CD4-positive, alpha-beta memory T cell (primary cell): ENCODE measurements at regions not wholly inside any gene's neighbourhood (a gene's known extent, or its start where the extent isn't known, plus 50 kb on each side); places are given as distances from the start of the nearest gene placed in this dataset.

ENCODE experiments used
- CTCF ChIA-PET: fragments of 350-600 bp; sonication (Branson Sonifier 250); formaldehyde crosslinking; loops from one replicate; lab custom pipeline; 2021; ENCODE audit warnings: inconsistent platforms; ENCODE audit not compliant: partially characterized antibody; lab: Charles Lee
- POLR2A ChIA-PET: fragments of 350-600 bp; sonication (Branson Sonifier 250); formaldehyde crosslinking; loops from one replicate; lab custom pipeline; 2021; ENCODE audit not compliant: partially characterized antibody; lab: Charles Lee
- DNase-seq, 5 donors: peaks; one replicate each; pipeline versions ENCODE4 v3.0.0 to v3.0.0-alpha.2; 2020 to 2022; ENCODE audit warnings: mixed read lengths in 1 of 5
- H3K27ac ChIP-seq: one replicate; pipeline ENCODE4 v1.7.0; 2013; ENCODE audit warnings: low read depth, low read length
- H3K27me3 ChIP-seq: 2 replicates; pipeline ENCODE4 v1.7.0; 2013; ENCODE audit warnings: mild to moderate bottlenecking, low read length, moderate library complexity; ENCODE audit not compliant: insufficient read depth
- H3K36me3 ChIP-seq: 2 replicates; pipeline ENCODE4 v1.7.0; 2013; ENCODE audit warnings: mild to moderate bottlenecking, low read length, moderate library complexity; ENCODE audit not compliant: insufficient read depth
- H3K4me1 ChIP-seq: 2 replicates; pipeline ENCODE4 v1.7.0; 2013; ENCODE audit warnings: mild to moderate bottlenecking, low read length, moderate library complexity; ENCODE audit not compliant: insufficient read depth
- H3K4me3 ChIP-seq, 2 donors: one replicate each; pipeline ENCODE4 v1.7.0; 2013; ENCODE audit warnings: low read length in 2 of 2, mild to moderate bottlenecking in 1 of 2
- H3K9me3 ChIP-seq, 2 donors: one replicate each; pipeline ENCODE4 v1.7.0; 2013; ENCODE audit warnings: low read length in 2 of 2, control low read depth in 1 of 2; ENCODE audit not compliant: control insufficient read depth in 1 of 2
- H3K27ac Mint-ChIP-seq, 7 donors: one replicate each; pipeline ENCODE4 v1.8.0; 2020 to 2021; ENCODE audit warnings: mixed read lengths in 7 of 7, mild to moderate bottlenecking in 6 of 7, inconsistent platforms in 3 of 7, moderate library complexity in 3 of 7
- H3K27me3 Mint-ChIP-seq, 2 donors: one replicate each; pipeline ENCODE4 v1.8.0; 2020 to 2021; ENCODE audit warnings: mixed read lengths in 2 of 2
- H3K36me3 Mint-ChIP-seq, 2 donors: one replicate each; pipeline ENCODE4 v1.8.0; 2020 to 2021; ENCODE audit warnings: mixed read lengths in 2 of 2, inconsistent platforms in 1 of 2, mild to moderate bottlenecking in 1 of 2
- H3K4me1 Mint-ChIP-seq, 4 donors: one replicate each; pipeline ENCODE4 v1.8.0; 2020 to 2021; ENCODE audit warnings: mixed read lengths in 4 of 4, mild to moderate bottlenecking in 1 of 4
- H3K4me3 Mint-ChIP-seq, 8 donors: one replicate each; pipeline ENCODE4 v1.8.0; 2020 to 2021; ENCODE audit warnings: mixed read lengths in 8 of 8, mild to moderate bottlenecking in 7 of 8, moderate library complexity in 6 of 8, inconsistent platforms in 3 of 8
- H3K9me3 Mint-ChIP-seq, 8 donors: one replicate each; pipeline ENCODE4 v1.8.0; 2020 to 2021; ENCODE audit warnings: mixed read lengths in 8 of 8, mild to moderate bottlenecking in 5 of 8, inconsistent platforms in 3 of 8, moderate library complexity in 1 of 8
- intact Hi-C: fragments of 100-400 bp; cut with micrococcal nuclease; formaldehyde crosslinking; loops from one replicate; pipeline ENCODE4 v1.15.1; 2023

- Mint-ChIP-seq H3K27ac (no peak overlapping the region), H3K9me3 (no peaks in the 10 kb centered on the region)
- POLR2A ChIA-PET, result no interaction called here
These were observed 50.4 kb upstream of the LRRC8D start for GRCh38 chr1:89770391-89770790.

More at GRCh38 chr1:89770391-89770790, 50.4 kb upstream of the LRRC8D start:
- no peaks in the 10 kb centered on the region for H3K27me3 ChIP-seq
- intact Hi-C loops, result no loop called here
- H3K4me3 Mint-ChIP-seq, result no peak overlapping the region
- CTCF ChIA-PET, result interaction anchor here (1.4 to 17.6 kb wide), 3 partner anchors 36 to 287 kb away, joined by 3 to 629 read pairs (median 4); partner anchors contain the start of gene LRRC8C
- peaks cover 5% of the 10 kb centered on the region for H3K4me1 ChIP-seq
- H3K9me3 ChIP-seq, result no peaks in the 10 kb centered on the region
- H3K4me1 Mint-ChIP-seq, result peaks cover 4 to 8% (median 6%) of the 10 kb centered on the region in 4 donors
- no peaks in the 10 kb centered on the region for H3K36me3 ChIP-seq
- H3K4me3 ChIP-seq, result no peak overlapping the region
- no peak for DNase-seq
- no peaks in the 10 kb centered on the region for H3K27me3 Mint-ChIP-seq
- no peak overlapping the region for H3K27ac ChIP-seq
- no peaks in the 10 kb centered on the region for H3K36me3 Mint-ChIP-seq
